AG08396 (cell line): ENCODE measurements at regions not wholly inside any gene's neighbourhood (a gene's known extent, or its start where the extent isn't known, plus 50 kb on each side); places are given as distances from the start of the nearest gene placed in this dataset.
"Not testable (repeated sequence)": the region's sequence is repeated elsewhere in the genome, so short reads cannot be mapped to it uniquely, and the experiment has no call there.

Experiments used
- DNase-seq: peaks from one replicate; pipeline ENCODE4 v3.0.0; 2012; ENCODE audit warnings: low spot score, mixed read lengths

DNA sequence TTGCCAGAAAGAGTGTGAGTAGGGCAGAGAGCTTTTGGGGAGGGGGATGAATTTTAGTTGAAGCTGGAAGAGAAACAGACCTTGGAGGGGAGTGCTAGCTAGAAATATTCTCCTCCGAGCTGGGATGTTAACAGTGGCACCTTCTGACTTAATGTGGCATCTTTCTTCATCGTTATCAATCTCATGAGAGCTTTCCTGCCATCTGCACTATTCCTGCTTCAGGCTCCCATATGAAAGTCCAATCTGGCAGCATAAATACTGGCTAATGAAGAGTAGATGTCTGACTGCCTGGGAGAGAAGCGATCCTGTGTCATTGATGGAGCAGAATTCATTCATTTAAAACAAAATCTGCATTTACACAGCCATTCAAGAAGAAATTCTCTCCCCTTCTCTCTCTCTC, 284.5 kb downstream of the TMEM38B start:
- DNase-seq: no peak

DNA sequence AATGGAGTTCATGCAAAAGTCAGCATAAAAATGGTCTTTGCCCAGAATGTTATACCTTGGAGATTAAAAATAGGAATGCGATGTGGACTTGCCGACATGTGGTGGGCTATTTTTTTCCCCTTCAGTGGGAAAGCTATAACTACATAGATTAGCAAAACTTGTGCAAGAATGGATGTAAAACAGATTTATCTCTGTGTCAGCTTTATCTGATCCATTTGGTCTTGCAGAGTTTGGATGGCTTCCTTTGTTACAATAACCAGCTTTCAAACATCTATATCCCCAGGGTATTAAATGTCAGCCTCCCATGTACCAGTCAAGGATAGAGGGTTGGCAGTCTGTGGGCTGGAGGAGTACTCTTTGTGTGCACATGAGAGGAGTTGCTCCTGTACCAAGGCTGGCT, 284.9 kb downstream of the TMEM38B start:
- no peak for DNase-seq

DNA sequence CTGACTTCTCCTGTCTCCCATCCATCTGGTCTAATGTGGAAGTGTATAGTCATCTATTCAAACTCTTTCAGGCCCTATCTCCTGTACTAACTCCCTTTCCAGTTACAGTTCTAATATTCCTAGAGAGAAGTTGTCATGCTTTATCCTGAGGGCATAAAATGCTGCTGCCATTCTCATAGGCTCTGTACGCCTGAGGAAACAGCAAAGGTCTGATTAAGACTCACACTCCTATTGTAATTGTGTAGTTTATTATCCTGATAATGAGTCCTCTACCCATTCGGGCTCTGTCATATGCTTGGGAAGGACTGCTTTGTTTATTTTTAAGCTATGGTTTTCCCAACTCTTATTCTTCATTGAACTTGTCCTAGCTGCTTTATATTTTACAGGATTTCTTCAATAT, 290.4 kb downstream of the TMEM38B start:
- no peak for DNase-seq

DNA sequence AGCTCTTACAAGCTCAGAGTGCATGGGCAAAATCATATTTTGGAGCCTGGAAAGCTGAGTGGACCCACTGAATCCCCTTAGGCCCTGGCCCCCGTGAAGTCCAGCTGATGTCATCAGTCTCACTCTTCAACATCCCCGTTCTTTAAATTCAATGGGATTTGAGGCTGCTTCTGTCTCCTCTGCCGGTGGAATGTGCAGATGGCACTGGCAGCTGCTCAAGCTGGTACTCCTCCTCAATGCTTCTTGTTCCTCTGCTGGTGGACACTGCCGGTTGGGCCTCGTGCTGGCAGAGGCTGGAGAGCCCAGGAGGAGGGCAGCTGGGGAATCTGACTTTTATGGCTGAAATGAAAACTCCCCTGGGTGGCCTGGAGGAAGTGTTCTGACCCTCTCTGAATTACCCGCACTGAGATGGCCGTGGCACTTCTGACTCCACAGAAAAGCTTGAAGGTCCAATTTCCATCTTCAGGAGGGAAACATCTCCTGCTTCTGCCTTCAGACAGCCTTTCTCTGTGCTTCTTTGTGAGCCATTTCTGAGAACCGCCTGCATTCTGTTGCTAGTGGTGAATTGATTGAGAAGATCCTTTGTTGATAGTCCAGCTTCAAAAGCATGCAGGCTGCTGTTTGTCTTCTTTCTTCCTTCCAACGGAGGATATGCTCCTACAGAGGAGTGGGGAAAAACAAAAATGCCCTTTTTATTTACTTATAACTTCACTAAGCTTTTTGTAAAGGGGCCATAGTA, 298.9 kb downstream of the TMEM38B start:
- no peak for DNase-seq

DNA sequence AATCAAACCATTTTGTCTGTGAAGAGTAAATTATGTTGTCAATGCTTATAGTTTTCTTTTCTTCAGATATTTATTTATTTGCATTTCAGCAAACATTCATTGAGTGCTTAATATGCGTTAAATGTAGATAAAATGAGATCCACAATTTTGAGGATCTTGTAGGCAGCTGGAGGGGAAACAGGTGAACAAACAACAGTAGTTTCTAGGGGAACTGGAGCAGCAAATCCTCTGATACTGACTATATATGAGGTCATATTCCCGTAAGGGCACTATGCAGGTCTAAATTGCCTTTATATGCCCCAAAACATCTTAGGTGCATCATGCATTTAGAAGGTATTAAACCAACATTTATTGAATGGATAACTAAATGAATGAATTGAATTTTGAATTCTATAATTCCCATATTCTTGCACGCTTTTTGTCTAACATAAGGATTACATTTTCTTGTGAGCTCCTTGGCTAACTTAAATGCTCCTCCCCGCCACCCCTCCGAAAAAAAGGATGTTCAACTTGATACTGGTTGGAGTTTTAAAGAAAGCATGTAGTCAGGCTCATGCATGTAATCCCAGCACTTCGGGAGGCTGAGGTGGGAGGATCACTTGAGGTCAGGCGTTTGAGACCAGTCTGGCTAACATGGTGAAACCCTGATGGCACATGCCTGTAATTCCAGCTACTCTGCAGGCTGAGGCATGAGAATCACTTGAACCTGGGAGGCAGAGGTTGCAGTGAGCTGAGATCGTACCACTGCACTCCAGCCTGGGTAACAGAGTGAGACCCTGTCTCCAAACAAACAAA, 299.8 kb downstream of the TMEM38B start:
- no peak for DNase-seq

- no peak for DNase-seq
Observed at GRCh38 chr9:105994970-105995369, 300.6 kb downstream of the TMEM38B start.

- DNase-seq: no peak
Observed at GRCh38 chr9:106017198-106017740, 322.9 kb downstream of the TMEM38B start.

- DNase-seq: no peak
Observed at GRCh38 chr9:106019039-106019680, 324.8 kb downstream of the TMEM38B start.

DNA sequence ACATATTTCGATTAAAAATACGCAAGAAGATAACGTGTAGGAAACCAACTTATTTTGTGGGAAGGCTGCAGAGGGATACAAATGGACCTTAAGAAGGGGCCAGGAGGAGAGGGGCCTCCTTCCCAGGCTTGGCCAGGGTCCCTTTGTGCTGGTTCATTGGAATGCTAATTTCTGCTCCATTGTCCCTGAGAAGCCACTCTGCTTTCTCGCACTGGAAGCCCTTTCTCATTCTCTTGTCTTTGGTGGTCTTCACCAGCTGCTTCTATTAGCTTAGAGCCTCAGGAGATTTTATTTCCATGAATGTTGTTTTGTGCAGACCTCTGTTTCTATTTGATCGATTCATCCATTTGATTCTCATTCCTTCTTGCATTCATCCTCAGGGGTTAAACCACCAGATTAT, 325.4 kb downstream of the TMEM38B start:
- no peak for DNase-seq

- no peak for DNase-seq
Observed at GRCh38 chr9:106020186-106020585, 325.8 kb downstream of the TMEM38B start.

DNA sequence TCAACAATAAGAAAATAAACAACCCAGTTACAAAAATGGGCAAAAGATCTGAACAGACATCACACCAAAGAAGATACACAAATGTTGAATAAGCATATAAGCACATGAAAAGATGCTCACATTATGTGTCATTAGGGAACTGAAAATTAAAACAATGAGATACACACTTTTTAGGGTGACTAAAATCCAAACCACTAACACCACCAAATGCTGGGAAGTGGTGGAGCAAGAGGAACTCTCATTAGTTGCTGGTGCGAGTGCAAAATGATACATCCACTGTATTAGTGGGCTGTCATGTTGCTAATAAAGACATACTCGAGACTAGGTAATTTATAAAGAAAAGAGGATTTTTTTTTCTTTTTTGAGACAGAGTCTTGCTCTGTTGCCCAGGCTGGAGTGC, 329.1 kb downstream of the TMEM38B start:
- no peak for DNase-seq

- no peak for DNase-seq
Observed at GRCh38 chr9:106025453-106025852, 331.1 kb downstream of the TMEM38B start.

DNA sequence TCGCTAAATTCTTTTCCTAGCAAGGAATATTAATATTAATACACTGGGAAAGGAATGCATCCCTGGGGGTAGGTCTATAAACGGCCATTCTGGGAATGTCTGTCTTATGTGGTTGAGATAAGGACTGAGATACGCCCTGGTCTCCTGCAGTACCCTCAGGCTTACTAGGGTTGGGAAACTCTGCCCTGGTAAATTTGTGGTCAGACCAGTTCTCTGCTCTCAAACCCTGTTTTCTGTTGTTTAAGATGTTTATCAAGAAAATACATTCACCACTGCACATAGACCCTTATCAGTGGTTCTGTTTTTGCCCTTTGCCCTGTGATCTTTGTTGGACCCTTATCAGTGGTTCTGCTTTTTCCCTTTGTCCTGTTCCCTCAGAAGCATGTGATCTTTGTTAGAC, 335.8 kb downstream of the TMEM38B start:
- DNase-seq: not testable (repeated sequence)

GRCh38 chr9:106032978-106033377, 338.6 kb downstream of the TMEM38B start:
- no peak for DNase-seq

GRCh38 chr9:106035806-106036205, 341.5 kb downstream of the TMEM38B start:
- DNase-seq: no peak

DNA sequence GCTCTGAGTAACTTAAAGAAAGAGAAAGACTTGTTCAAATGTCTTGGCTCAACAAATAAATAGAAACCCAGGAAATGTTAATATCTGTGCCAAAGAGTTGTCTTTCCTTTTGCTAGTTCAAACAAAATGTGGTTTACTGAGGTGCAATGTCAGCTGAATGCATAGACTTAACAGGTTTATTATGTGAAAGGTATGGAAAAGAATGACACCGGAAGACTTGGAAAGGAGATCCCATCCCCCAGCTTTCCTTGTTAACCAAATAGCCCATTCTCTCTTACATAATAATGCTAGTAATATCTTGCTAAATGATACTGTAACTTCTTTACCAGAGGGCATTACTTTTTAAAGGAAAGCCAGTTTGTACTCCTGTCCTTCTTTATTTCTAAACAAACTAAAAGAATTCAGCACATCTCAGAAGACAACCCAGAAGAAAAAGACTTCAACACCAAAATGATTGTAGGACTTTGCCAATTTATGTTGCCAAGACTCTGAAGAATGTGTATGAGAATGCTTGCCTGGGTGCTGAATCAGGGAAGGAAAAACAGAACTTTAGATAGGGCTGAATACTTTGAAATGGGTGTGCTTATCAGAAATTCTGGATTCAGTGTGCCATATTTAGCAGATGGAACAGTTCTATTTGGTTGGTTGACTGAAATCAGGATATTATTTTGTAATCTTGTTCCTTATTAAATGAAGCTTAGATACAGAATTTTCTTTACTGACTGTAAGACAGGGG, 344.1 kb downstream of the TMEM38B start:
- no peak for DNase-seq

- DNase-seq: no peak
Observed at GRCh38 chr9:106039151-106039935, 345.0 kb downstream of the TMEM38B start.

- not testable (repeated sequence) for DNase-seq
Observed at GRCh38 chr9:106041920-106042319, 347.6 kb downstream of the TMEM38B start.

GRCh38 chr9:106051545-106051944, 357.2 kb downstream of the TMEM38B start:
- DNase-seq: no peak

GRCh38 chr9:106052166-106052565, 357.8 kb downstream of the TMEM38B start:
- DNase-seq: no peak

DNA sequence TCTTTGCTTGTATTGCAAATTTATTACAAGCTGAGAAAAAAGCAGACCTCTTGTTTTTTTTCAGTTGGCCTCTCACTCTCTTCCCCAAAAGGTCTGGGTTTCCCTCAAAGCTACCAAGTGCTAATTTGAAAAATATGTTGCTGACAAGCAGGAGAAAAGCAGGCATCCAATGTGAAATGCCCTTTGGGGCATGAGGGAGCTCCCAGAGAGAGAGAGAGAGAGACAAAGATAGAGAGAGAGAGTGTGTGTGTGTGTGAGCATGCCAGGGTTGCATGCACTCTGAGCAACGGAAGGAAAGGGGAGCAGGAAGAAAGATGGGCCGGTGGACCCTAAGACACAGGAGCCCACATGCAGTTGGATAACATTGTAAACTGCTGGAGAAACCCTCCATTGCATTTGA, 358.4 kb downstream of the TMEM38B start:
- no peak for DNase-seq
